OCI-LY1 (cell line): ENCODE measurements at regions not wholly inside any gene's neighbourhood (a gene's known extent, or its start where the extent isn't known, plus 50 kb on each side); places are given as distances from the start of the nearest gene placed in this dataset.
A peak's percentile ranks its signal among the peaks of the same experiment; 100 is the strongest.

Source experiments
- EZH2 ChIP-seq: fragments of 200-600 bp; sonication (generic), shearing (Covaris generic); IDR thresholded peaks from 2 replicates; pipeline ENCODE4 v1.8.0; 2017; ENCODE audit warnings: borderline replicate concordance, mixed run types, mild to moderate bottlenecking, antibody characterized with exemption, low read length, moderate library complexity, mixed read lengths
- TF ChIP-seq, protein P1 (sequence below): fragments of 200-600 bp; sonication (generic), shearing (Covaris generic); IDR thresholded peaks from 2 replicates; pipeline ENCODE4 v1.5.1; 2017; ENCODE audit warnings: mild to moderate bottlenecking, antibody characterized with exemption, low read length, moderate library complexity, mixed read lengths

- TF ChIP-seq, protein P1, sequence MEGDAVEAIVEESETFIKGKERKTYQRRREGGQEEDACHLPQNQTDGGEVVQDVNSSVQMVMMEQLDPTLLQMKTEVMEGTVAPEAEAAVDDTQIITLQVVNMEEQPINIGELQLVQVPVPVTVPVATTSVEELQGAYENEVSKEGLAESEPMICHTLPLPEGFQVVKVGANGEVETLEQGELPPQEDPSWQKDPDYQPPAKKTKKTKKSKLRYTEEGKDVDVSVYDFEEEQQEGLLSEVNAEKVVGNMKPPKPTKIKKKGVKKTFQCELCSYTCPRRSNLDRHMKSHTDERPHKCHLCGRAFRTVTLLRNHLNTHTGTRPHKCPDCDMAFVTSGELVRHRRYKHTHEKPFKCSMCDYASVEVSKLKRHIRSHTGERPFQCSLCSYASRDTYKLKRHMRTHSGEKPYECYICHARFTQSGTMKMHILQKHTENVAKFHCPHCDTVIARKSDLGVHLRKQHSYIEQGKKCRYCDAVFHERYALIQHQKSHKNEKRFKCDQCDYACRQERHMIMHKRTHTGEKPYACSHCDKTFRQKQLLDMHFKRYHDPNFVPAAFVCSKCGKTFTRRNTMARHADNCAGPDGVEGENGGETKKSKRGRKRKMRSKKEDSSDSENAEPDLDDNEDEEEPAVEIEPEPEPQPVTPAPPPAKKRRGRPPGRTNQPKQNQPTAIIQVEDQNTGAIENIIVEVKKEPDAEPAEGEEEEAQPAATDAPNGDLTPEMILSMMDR = peak; percentile 23; the same call in 1 of the 2 replicates
- TF ChIP-seq EZH2 = no peak
Measured at GRCh38 chrX:104482757-104483156, 83.2 kb upstream of the IL1RAPL2 start.
